ENCODE measurements at regions not wholly inside any gene's neighbourhood (a gene's known extent, or its start where the extent isn't known, plus 50 kb on each side); places are given as distances from the start of the nearest gene placed in this dataset.

GRCh38 chr21:35164971-35165483 lies 115.9 kb upstream of the RUNX1 start:
- TF ChIP-seq POLR2A (IDR thresholded peaks at IDR 0.05) (no peak), CTCF (IDR thresholded peaks at IDR 0.05) (no peak)

Measured in heart left ventricle (tissue), 13 donors.